ENCODE measurements at regions not wholly inside any gene's neighbourhood (a gene's known extent, or its start where the extent isn't known, plus 50 kb on each side); places are given as distances from the start of the nearest gene placed in this dataset.

GRCh38 chr5:2302169-2302568, 419.4 kb upstream of the IRX4 start:
- TF ChIP-seq CTCF (IDR thresholded peaks at IDR 0.05) (no peak), POLR2A (IDR thresholded peaks at IDR 0.05) (no peak), EP300 (IDR thresholded peaks at IDR 0.05) (no peak), POLR2AphosphoS5 (IDR thresholded peaks at IDR 0.05) (no peak)
